PC-3 (cell line): ENCODE measurements at regions not wholly inside any gene's neighbourhood (a gene's known extent, or its start where the extent isn't known, plus 50 kb on each side); places are given as distances from the start of the nearest gene placed in this dataset.
"Not testable (repeated sequence)": the region's sequence is repeated elsewhere in the genome, so short reads cannot be mapped to it uniquely, and the experiment has no call there.

Experiments
- ATAC-seq: fragments of 200-7000 bp; cut with Tn5 transposase; 2 replicates; pipeline ENCODE4 v1.9.1; 2020; ENCODE audit warnings: mild to moderate bottlenecking, moderate library complexity
- BruUV-seq: library from RNA; stranded (reverse); fragments of 400-500 nt; replicated peaks from 2 replicates; lab custom pipeline; 2021; lab: Mats Ljungman, UMichigan
- CTCF ChIA-PET: fragments of 300-600 bp; sonication (Branson Sonifier 250); formaldehyde crosslinking; loops from one replicate; lab custom pipeline; 2022; ENCODE audit warnings: antibody characterized with exemption; lab: Charles Lee
- POLR2A ChIA-PET: fragments of 300-600 bp; sonication (Branson Sonifier 250); formaldehyde crosslinking; loops from one replicate; lab custom pipeline; 2022; ENCODE audit warnings: antibody characterized with exemption; ENCODE audit not compliant: unreplicated experiment; lab: Charles Lee
- DNase-seq: peaks from one replicate; pipeline ENCODE4 v3.0.0-alpha.2; 2015
- H2AFZ ChIP-seq: fragments of 300-600 bp; sonication (generic); 2 replicates; pipeline ENCODE4 v1.6.0; 2016; ENCODE audit warnings: antibody characterized with exemption, low read length
- H3F3A ChIP-seq: fragments of 300-600 bp; sonication (generic); one replicate; pipeline ENCODE4 v1.6.0; 2017; ENCODE audit warnings: antibody characterized with exemption, low read length, control low read depth, mild to moderate bottlenecking; ENCODE audit not compliant: unreplicated experiment
- H3K27ac ChIP-seq: fragments of 300-600 bp; sonication (generic); 2 replicates; pipeline ENCODE4 v1.5.1; 2016; ENCODE audit warnings: mild to moderate bottlenecking, low read length
- H3K27me3 ChIP-seq: fragments of 300-600 bp; sonication (generic); 2 replicates; pipeline ENCODE4 v1.6.1; 2016; ENCODE audit warnings: low read length, mixed read lengths
- H3K36me3 ChIP-seq: fragments of 300-600 bp; sonication (generic); 2 replicates; pipeline ENCODE4 v1.6.1; 2016; ENCODE audit warnings: low read depth, mixed run types, low read length, mixed read lengths
- H3K4me1 ChIP-seq: fragments of 300-600 bp; sonication (generic); 2 replicates; pipeline ENCODE4 v1.5.1; 2016; ENCODE audit warnings: low read length; ENCODE audit not compliant: insufficient read depth
- H3K4me2 ChIP-seq: fragments of 300-600 bp; sonication (generic); 2 replicates; pipeline ENCODE4 v1.6.0; 2016; ENCODE audit warnings: low read length
- H3K4me3 ChIP-seq: fragments of 300-600 bp; sonication (generic); 2 replicates; pipeline ENCODE4 v1.5.1; 2016; ENCODE audit warnings: mild to moderate bottlenecking, low read length, mixed read lengths
- H3K79me2 ChIP-seq: fragments of 300-600 bp; sonication (generic); 2 replicates; pipeline ENCODE4 v1.6.1; 2017; ENCODE audit warnings: low read length, mixed read lengths
- H3K9ac ChIP-seq: fragments of 300-600 bp; sonication (generic); 2 replicates; pipeline ENCODE4 v1.6.0; 2016; ENCODE audit warnings: mild to moderate bottlenecking, low read length
- H3K9me2 ChIP-seq: fragments of 300-600 bp; sonication (generic); replicated peaks from 2 replicates; pipeline ENCODE4 v1.6.1; 2016; ENCODE audit warnings: mixed run types, low read length, mixed read lengths
- H3K9me3 ChIP-seq: fragments of 300-600 bp; sonication (generic); 2 replicates; pipeline ENCODE4 v1.6.1; 2016; ENCODE audit warnings: low read length, mixed read lengths
- H4K20me1 ChIP-seq: fragments of 300-600 bp; sonication (generic); 2 replicates; pipeline ENCODE4 v1.6.1; 2016; ENCODE audit warnings: low read length, mixed read lengths
- EZH2 ChIP-seq: fragments of 300-600 bp; sonication (generic); IDR thresholded peaks from one replicate; pipeline ENCODE4 v1.6.1; 2017; ENCODE audit warnings: antibody characterized with exemption, mild to moderate bottlenecking, low read length; ENCODE audit not compliant: unreplicated experiment
- EZH2phosphoT487 ChIP-seq: fragments of 300-600 bp; sonication (generic); IDR thresholded peaks from 2 replicates; pipeline ENCODE4 v1.6.1; 2018; ENCODE audit warnings: mild to moderate bottlenecking, antibody characterized with exemption, low read length, borderline replicate concordance
- intact Hi-C: fragments of 100-400 bp; cut with micrococcal nuclease; formaldehyde crosslinking; loops from 2 replicates; pipeline ENCODE4 v1.9.0; 2023
- TF ChIP-seq, protein P1 (sequence below): fragments of 300-600 bp; sonication (generic); conservative IDR thresholded peaks from 2 replicates; pipeline ENCODE4 v1.5.1; 2017; ENCODE audit warnings: antibody characterized with exemption, low read depth, mild to moderate bottlenecking, low read length

DNA sequence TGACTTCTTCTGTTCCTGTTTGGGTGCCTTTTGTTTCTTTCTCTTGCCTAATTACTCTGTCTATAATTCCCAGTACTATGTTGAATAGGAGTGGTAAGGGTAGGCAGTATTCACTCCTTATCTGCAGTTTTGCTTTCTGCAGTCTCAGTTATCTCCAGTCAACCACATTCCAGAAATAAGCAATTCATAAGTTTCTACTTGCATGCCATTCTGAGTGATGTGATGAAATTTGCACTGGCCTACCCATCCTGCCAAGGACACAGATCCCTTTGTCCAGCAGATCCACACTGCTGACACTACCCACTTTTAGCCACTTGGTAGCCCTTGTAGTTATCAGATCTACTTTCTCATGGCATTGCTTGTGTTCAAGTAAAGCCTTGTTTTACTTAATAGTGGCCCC lies 971.6 kb upstream of the INTU start:
- Histone ChIP-seq H3K4me1 (no peaks in the 10 kb centered on the region), H3F3A (no peaks in the 10 kb centered on the region), H4K20me1 (no peaks in the 10 kb centered on the region), H3K9me2 (no peaks in the 10 kb centered on the region), H3K36me3 (no peaks in the 10 kb centered on the region), H2AFZ (no peak overlapping the region), H3K27ac (no peak overlapping the region), H3K9me3 (no peaks in the 10 kb centered on the region), H3K4me2 (no peak overlapping the region), H3K9ac (no peak overlapping the region), H3K27me3 (no peaks in the 10 kb centered on the region), H3K4me3 (no peak overlapping the region), H3K79me2 (no peaks in the 10 kb centered on the region)
- ATAC-seq, result no peak
- DNase-seq, result no peak
- POLR2A ChIA-PET, result no interaction called here
- BruUV-seq, result no TSS peak
- TF ChIP-seq EZH2phosphoT487 (no peak), EZH2 (no peak)
- TF ChIP-seq, protein P1, sequence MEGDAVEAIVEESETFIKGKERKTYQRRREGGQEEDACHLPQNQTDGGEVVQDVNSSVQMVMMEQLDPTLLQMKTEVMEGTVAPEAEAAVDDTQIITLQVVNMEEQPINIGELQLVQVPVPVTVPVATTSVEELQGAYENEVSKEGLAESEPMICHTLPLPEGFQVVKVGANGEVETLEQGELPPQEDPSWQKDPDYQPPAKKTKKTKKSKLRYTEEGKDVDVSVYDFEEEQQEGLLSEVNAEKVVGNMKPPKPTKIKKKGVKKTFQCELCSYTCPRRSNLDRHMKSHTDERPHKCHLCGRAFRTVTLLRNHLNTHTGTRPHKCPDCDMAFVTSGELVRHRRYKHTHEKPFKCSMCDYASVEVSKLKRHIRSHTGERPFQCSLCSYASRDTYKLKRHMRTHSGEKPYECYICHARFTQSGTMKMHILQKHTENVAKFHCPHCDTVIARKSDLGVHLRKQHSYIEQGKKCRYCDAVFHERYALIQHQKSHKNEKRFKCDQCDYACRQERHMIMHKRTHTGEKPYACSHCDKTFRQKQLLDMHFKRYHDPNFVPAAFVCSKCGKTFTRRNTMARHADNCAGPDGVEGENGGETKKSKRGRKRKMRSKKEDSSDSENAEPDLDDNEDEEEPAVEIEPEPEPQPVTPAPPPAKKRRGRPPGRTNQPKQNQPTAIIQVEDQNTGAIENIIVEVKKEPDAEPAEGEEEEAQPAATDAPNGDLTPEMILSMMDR, result no peak
- intact Hi-C loops, result no loop called here
- CTCF ChIA-PET, result no interaction called here

DNA sequence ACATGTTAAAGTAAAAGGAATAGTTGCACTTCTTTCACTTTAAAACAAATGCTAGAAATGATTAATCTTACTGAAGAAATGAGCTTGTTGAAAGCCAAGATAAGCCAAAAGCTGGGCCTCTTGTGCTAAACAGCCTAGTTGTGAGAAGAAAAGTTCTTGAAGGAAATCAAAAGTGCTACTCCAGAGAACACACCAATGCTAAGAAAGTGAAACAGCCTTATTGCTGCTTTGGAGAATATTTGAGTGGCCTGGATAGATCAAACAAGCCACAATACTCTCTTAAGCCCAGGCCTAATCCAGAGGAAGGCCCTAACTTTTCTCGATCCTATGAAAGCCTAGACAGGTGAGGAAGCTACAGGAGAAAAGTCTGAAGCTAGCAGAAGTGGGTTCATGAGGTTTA lies 967.9 kb upstream of the INTU start:
- POLR2A ChIA-PET, result no interaction called here
- no peak for ATAC-seq
- CTCF ChIA-PET, result no interaction called here
- Histone ChIP-seq H3K27me3 (no peaks in the 10 kb centered on the region), H3K4me2 (no peak overlapping the region), H3K79me2 (no peaks in the 10 kb centered on the region), H3K4me1 (no peaks in the 10 kb centered on the region), H4K20me1 (no peaks in the 10 kb centered on the region), H3K9ac (no peak overlapping the region), H3F3A (no peaks in the 10 kb centered on the region), H3K9me3 (no peaks in the 10 kb centered on the region), H3K36me3 (no peaks in the 10 kb centered on the region), H3K9me2 (no peaks in the 10 kb centered on the region), H3K4me3 (no peak overlapping the region), H2AFZ (no peak overlapping the region), H3K27ac (no peak overlapping the region)
- BruUV-seq, result no TSS peak
- DNase-seq, result no peak
- intact Hi-C loops, result no loop called here
- TF ChIP-seq, protein P1, result no peak
- TF ChIP-seq EZH2phosphoT487 (no peak), EZH2 (no peak)

DNA sequence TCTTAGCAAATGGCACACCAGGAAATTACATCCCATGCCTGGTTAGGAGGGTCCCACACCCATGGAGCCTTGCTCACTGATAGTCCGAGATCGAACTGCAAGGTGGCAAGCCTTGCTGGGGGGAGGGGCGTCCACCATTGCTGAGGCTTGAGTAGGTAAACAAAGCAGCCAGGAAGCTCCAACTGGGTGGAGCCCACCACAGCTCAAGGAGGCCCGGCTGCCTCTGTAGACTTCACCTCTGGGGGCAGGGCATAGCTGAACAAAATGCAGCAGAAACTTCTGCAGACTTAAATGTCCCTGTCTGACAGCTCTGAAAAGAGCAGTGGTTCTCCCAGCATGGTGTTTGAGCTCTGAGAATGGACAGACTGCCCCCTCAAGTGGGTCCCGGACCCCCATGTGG lies 962.7 kb upstream of the INTU start:
- not testable (repeated sequence) for BruUV-seq

More for the DNA sequence above, 962.7 kb upstream of the INTU start:
- H3K9ac ChIP-seq, POLR2A ChIA-PET, H3K4me3 ChIP-seq, H3K79me2 ChIP-seq, H4K20me1 ChIP-seq, H3K4me2 ChIP-seq, H2AFZ ChIP-seq, ATAC-seq, intact Hi-C loops, H3K9me3 ChIP-seq, H3K9me2 ChIP-seq, DNase-seq, H3K27ac ChIP-seq, H3K27me3 ChIP-seq, H3F3A ChIP-seq, H3K36me3 ChIP-seq, H3K4me1 ChIP-seq, CTCF ChIA-PET: not testable (repeated sequence)
